H1 (cell line): ENCODE measurements at regions not wholly inside any gene's neighbourhood (a gene's known extent, or its start where the extent isn't known, plus 50 kb on each side); places are given as distances from the start of the nearest gene placed in this dataset.
A peak's percentile ranks its signal among the peaks of the same experiment; 100 is the strongest.

Experiments used
- CTCF ChIA-PET: fragments of 300-600 bp; sonication (Branson Sonifier 250); formaldehyde crosslinking; loops from one replicate; lab custom pipeline; 2021; ENCODE audit not compliant: partially characterized antibody; lab: Charles Lee
- POLR2A ChIA-PET: fragments of 300-600 bp; sonication (Branson Sonifier 250); formaldehyde crosslinking; loops from one replicate; lab custom pipeline; 2021; ENCODE audit warnings: inconsistent platforms; ENCODE audit not compliant: partially characterized antibody; lab: Charles Lee
- DNase-seq, 2 experiments: peaks; one replicate each; pipeline versions ENCODE4 v3.0.0 to v3.0.0-alpha.2; 2010 to 2022; ENCODE audit warnings: low spot score in 2 of 2, low read depth in 1 of 2, mixed read lengths in 1 of 2
- FAIRE-seq: peaks from 2 replicates; lab custom pipeline; 2011; peaks lifted over from hg19 to GRCh38; lab: Jason Lieb, UNC
- H2AFZ ChIP-seq: 2 replicates; pipeline ENCODE4 v1.8.1; 2012; ENCODE audit warnings: low read length, inconsistent platforms
- H2AK5ac ChIP-seq: 2 replicates; pipeline ENCODE4 v1.6.1; 2013; ENCODE audit warnings: low read depth, low read length
- H2BK120ac ChIP-seq: replicated peaks from 2 replicates; pipeline ENCODE3; 2013; ENCODE audit warnings: low read depth, low read length, inconsistent platforms
- H2BK12ac ChIP-seq: 2 replicates; pipeline ENCODE4 v1.6.1; 2013; ENCODE audit warnings: low read depth, low read length
- H2BK15ac ChIP-seq: 2 replicates; pipeline ENCODE4 v1.6.1; 2013; ENCODE audit warnings: low read length
- H2BK20ac ChIP-seq: 2 replicates; pipeline ENCODE4 v1.6.1; 2013; ENCODE audit warnings: low read length
- H2BK5ac ChIP-seq: 2 replicates; pipeline ENCODE4 v1.6.1; 2013; ENCODE audit warnings: low read depth, low read length
- H3K14ac ChIP-seq: 2 replicates; pipeline ENCODE4 v1.6.1; 2013; ENCODE audit warnings: inconsistent platforms; ENCODE audit not compliant: insufficient read length
- H3K18ac ChIP-seq: 2 replicates; pipeline ENCODE4 v1.6.1; 2013; ENCODE audit warnings: low read length; ENCODE audit errors: extremely low read depth
- H3K23ac ChIP-seq: 2 replicates; pipeline ENCODE4 v1.6.1; 2013; ENCODE audit warnings: inconsistent platforms; ENCODE audit not compliant: insufficient read length
- H3K23me2 ChIP-seq: 2 replicates; pipeline ENCODE4 v1.6.1; 2013; ENCODE audit warnings: low read depth, low read length
- H3K27ac ChIP-seq: 2 replicates; pipeline ENCODE4 v1.6.1; 2011; ENCODE audit warnings: low read depth, low read length, inconsistent platforms
- H3K27me3 ChIP-seq, 4 experiments: replicated peaks in 1 of 4; 1 replicate in 1 of 4; 2 replicates in 3 of 4; pipeline versions ENCODE4 v1.6.1 to v1.8.1; 2011 to 2013; ENCODE audit warnings: low read length in 3 of 4, mild to moderate bottlenecking in 3 of 4, inconsistent platforms in 2 of 4, mixed read lengths in 2 of 4, moderate library complexity in 1 of 4; ENCODE audit not compliant: control insufficient read depth in 3 of 4, insufficient read depth in 3 of 4; ENCODE audit errors: extremely low read depth in 1 of 4
- H3K36me3 ChIP-seq, 4 experiments: 2 replicates each; pipeline versions ENCODE4 v1.6.1 to v1.8.1; 2011 to 2013; ENCODE audit warnings: mild to moderate bottlenecking in 4 of 4, low read length in 3 of 4, moderate library complexity in 2 of 4, control low read depth in 1 of 4, inconsistent platforms in 1 of 4; ENCODE audit not compliant: insufficient read depth in 4 of 4, control insufficient read depth in 2 of 4
- H3K4ac ChIP-seq: replicated peaks from 2 replicates; pipeline ENCODE3; 2013; ENCODE audit warnings: low read length, low read depth, mixed read lengths, inconsistent platforms; ENCODE audit not compliant: insufficient read length
- H3K4me1 ChIP-seq, 4 experiments: replicated peaks in 1 of 4; 1 replicate in 1 of 4; 2 replicates in 3 of 4; pipeline versions ENCODE4 v1.6.1 to v1.8.1; 2011 to 2013; ENCODE audit warnings: low read length in 3 of 4, inconsistent platforms in 2 of 4, mixed read lengths in 1 of 4; ENCODE audit not compliant: insufficient read depth in 4 of 4, control insufficient read depth in 3 of 4
- H3K4me2 ChIP-seq, 2 experiments: 2 replicates each; pipeline versions ENCODE4 v1.6.1 to v1.8.1; 2011 to 2013; ENCODE audit warnings: low read depth in 2 of 2, low read length in 2 of 2, control low read depth in 1 of 2, inconsistent platforms in 1 of 2, mild to moderate bottlenecking in 1 of 2; ENCODE audit not compliant: insufficient read depth in 1 of 2
- H3K4me3 ChIP-seq, 4 experiments: fragments of 200-600, 300-600 bp in 1 of 4; sonication (generic), shearing (Covaris generic), sonication (Bioruptor Twin) in 1 of 4; 2 replicates each; pipeline versions ENCODE4 v1.5.1 to v1.8.1; 2011 to 2016; ENCODE audit warnings: low read length in 4 of 4, low read depth in 3 of 4, control low read depth in 2 of 4, inconsistent platforms in 2 of 4, mild to moderate bottlenecking in 2 of 4, mixed read lengths in 1 of 4, moderate library complexity in 1 of 4; ENCODE audit not compliant: insufficient read depth in 2 of 4; ENCODE audit errors: extremely low read depth in 1 of 4
- H3K56ac ChIP-seq: replicated peaks from 2 replicates; pipeline ENCODE3; 2013; ENCODE audit warnings: low read depth, mild to moderate bottlenecking, mixed read lengths, low read length, inconsistent platforms; ENCODE audit not compliant: insufficient read length
- H3K79me1 ChIP-seq: 2 replicates; pipeline ENCODE4 v1.6.1; 2013; ENCODE audit warnings: low read depth, low read length, control low read depth
- H3K79me2 ChIP-seq, 2 experiments: 2 replicates each; pipeline versions ENCODE4 v1.6.1 to v1.8.1; 2012 to 2013; ENCODE audit warnings: low read length in 2 of 2, mild to moderate bottlenecking in 2 of 2, inconsistent platforms in 1 of 2; ENCODE audit not compliant: insufficient read depth in 2 of 2, control insufficient read depth in 1 of 2
- H3K9ac ChIP-seq, 4 experiments: replicated peaks in 1 of 4; 1 replicate in 1 of 4; 2 replicates in 3 of 4; pipeline versions ENCODE4 v1.6.1 to v1.8.1; 2011 to 2013; ENCODE audit warnings: low read depth in 3 of 4, low read length in 3 of 4, control low read depth in 2 of 4, mild to moderate bottlenecking in 2 of 4, moderate library complexity in 2 of 4, inconsistent platforms in 1 of 4; ENCODE audit errors: extremely low read depth in 1 of 4
- H3K9me3 ChIP-seq, 2 experiments: 2 replicates each; pipeline versions ENCODE4 v1.6.1 to v1.8.1; 2012 to 2013; ENCODE audit warnings: mild to moderate bottlenecking in 2 of 2, moderate library complexity in 2 of 2, control low read depth in 1 of 2, inconsistent platforms in 1 of 2, low read depth in 1 of 2, low read length in 1 of 2, mixed read lengths in 1 of 2; ENCODE audit not compliant: insufficient read depth in 2 of 2
- H4K20me1 ChIP-seq, 2 experiments: replicated peaks in 1 of 2; 2 replicates each; pipeline versions ENCODE3 to v1.8.1; 2011 to 2013; ENCODE audit warnings: inconsistent platforms in 2 of 2, low read length in 2 of 2, mild to moderate bottlenecking in 1 of 2; ENCODE audit not compliant: insufficient read depth in 2 of 2, control insufficient read depth in 1 of 2
- H4K5ac ChIP-seq: 2 replicates; pipeline ENCODE4 v1.6.1; 2013; ENCODE audit warnings: low read length, low read depth, mixed read lengths, inconsistent platforms; ENCODE audit not compliant: insufficient read length
- H4K8ac ChIP-seq: 2 replicates; pipeline ENCODE4 v1.8.0; 2013; ENCODE audit warnings: mild to moderate bottlenecking, moderate library complexity, low read length, inconsistent platforms; ENCODE audit not compliant: insufficient read depth; ENCODE audit errors: extremely low read depth
- H4K91ac ChIP-seq: replicated peaks from 2 replicates; pipeline ENCODE3; 2013; ENCODE audit warnings: low read length, mixed read lengths, inconsistent platforms; ENCODE audit not compliant: insufficient read length
- GABPA ChIP-seq: IDR thresholded peaks from 2 replicates; pipeline ENCODE4 v1.6.1; 2011; ENCODE audit warnings: mild to moderate bottlenecking, low read length, moderate library complexity, borderline replicate concordance; ENCODE audit not compliant: insufficient read depth
- HDAC6 ChIP-seq: IDR thresholded peaks from one replicate; pipeline ENCODE4 v1.7.1; 2012; ENCODE audit warnings: low read depth, mild to moderate bottlenecking, inconsistent platforms, low read length, moderate library complexity
- SIN3A ChIP-seq, 2 experiments: IDR thresholded peaks in 1 of 2; conservative IDR thresholded peaks in 1 of 2; 2 replicates each; pipeline ENCODE4 v1.6.1; 2011 to 2012; ENCODE audit warnings: low read length in 2 of 2, improper control_type of control experiment in 1 of 2, low read depth in 1 of 2, mild to moderate bottlenecking in 1 of 2
- SRF ChIP-seq: IDR thresholded peaks from 2 replicates; pipeline ENCODE4 v1.6.1; 2011; ENCODE audit warnings: mild to moderate bottlenecking, low read depth, low read length, moderate library complexity
- TAF1 ChIP-seq: IDR thresholded peaks from 2 replicates; pipeline ENCODE4 v1.6.1; 2011; ENCODE audit warnings: mild to moderate bottlenecking, low read depth, low read length
- USF2 ChIP-seq: IDR thresholded peaks from 2 replicates; pipeline ENCODE4 v1.6.1; 2011; ENCODE audit warnings: low read length, improper control_type of control experiment
- WGBS, 2 experiments: shearing (Covaris generic) in 1 of 2; methylation state at CpG; one replicate each; pipeline versions ENCODE4 v1.1.6 to v1.1.7; 2013 to 2015; ENCODE audit warnings: low lambda C conversion rate in 2 of 2, mixed read lengths in 2 of 2, inconsistent platforms in 1 of 2, low coverage in 1 of 2, missing lambda C conversion rate in 1 of 2; ENCODE audit not compliant: insufficient replicate concordance in 2 of 2, insufficient coverage in 1 of 2, insufficient read length in 1 of 2; ENCODE audit errors: extremely low coverage in 1 of 2, missing lambda C conversion rate in 1 of 2; 5-methylcytosine and 5-hydroxymethylcytosine counted together

GRCh38 chr6:43865932-43866645 is 96.1 kb downstream of the VEGFA start:
- Histone ChIP-seq H3K14ac (no peak overlapping the region), H4K8ac (no peak overlapping the region), H3K4me2 (no peak overlapping the region), H3K4me3 (no peak overlapping the region), H3K23me2 (no peaks in the 10 kb centered on the region), H2BK12ac (peak overlapping the region; percentile 75; the same call in 1 of the 2 replicates), H3K36me3 (no peaks in the 10 kb centered on the region), H3K23ac (no peak overlapping the region), H3K9ac (no peak overlapping the region), H4K20me1 (peaks cover 0 to 2% of the 10 kb centered on the region in 2 experiments), H3K4ac (no peak overlapping the region), H3K79me2 (no peaks in the 10 kb centered on the region; a peak in 1 of 4 replicates), H2AK5ac (no peak overlapping the region), H3K56ac (no peak overlapping the region), H2BK5ac (no peak overlapping the region), H3K18ac (peak overlapping the region; percentile 48), H2BK120ac (no peak overlapping the region), H4K91ac (no peak overlapping the region), H2BK20ac (peak overlapping the region; percentile 15; the same call in 1 of the 2 replicates), H2BK15ac (no peak overlapping the region), H2AFZ (no peak overlapping the region), H4K5ac (no peak overlapping the region), H3K27me3 (no peaks in the 10 kb centered on the region; a peak in 1 of 7 replicates), H3K27ac (no peak overlapping the region), H3K4me1 (peaks cover 0 to 13% (median 10%) of the 10 kb centered on the region in 4 experiments; a peak in 6 of 7 replicates), H3K9me3 (no peaks in the 10 kb centered on the region), H3K79me1 (no peaks in the 10 kb centered on the region)
- FAIRE-seq (no peak), DNase-seq (no peak)
- ChIA-PET CTCF (interaction anchor here (1.0 to 3.2 kb wide), 11 partner anchors 9 to 200 kb away, joined by 3 to 23 read pairs (median 4); no protein-coding TSS in a partner anchor), POLR2A (interaction anchor here (0.9 to 1.3 kb wide), 2 partner anchors 8 to 19 kb away, joined by 3 read pairs; no protein-coding TSS in a partner anchor)
- 84% methylated on average over 12 of the region's 12 CpGs; no CpG with 5 or more reads in 1 of the 2 experiments for WGBS, 2 experiments
- no peak for TF ChIP-seq GABPA
- no peak for TF ChIP-seq HDAC6
- TF ChIP-seq TAF1: no peak
- TF ChIP-seq SIN3A (conservative IDR thresholded peaks at IDR 0.05 in 1 of 2, IDR thresholded peaks at IDR 0.05 in 1 of 2; ENCODE audit: low read depth in 1 of 2, low read length in 2 of 2): no peak
- no peak for TF ChIP-seq USF2
- TF ChIP-seq SRF: no peak
